ENCODE measurements at regions not wholly inside any gene's neighbourhood (a gene's known extent, or its start where the extent isn't known, plus 50 kb on each side); places are given as distances from the start of the nearest gene placed in this dataset.

GRCh38 chr1:217989510-217989909, 295.6 kb upstream of the RRP15 start:
- Histone ChIP-seq H3K9ac (ENCODE audit: control insufficient read depth, insufficient read depth, low read length) (no peak overlapping the region), H3K27me3 (replicated peaks in 1 of 2; ENCODE audit: control insufficient read depth in 2 of 2, insufficient read depth in 2 of 2, low read length in 1 of 2) (no peaks in the 10 kb centered on the region), H3K4me1 (ENCODE audit: control insufficient read depth, insufficient read depth, low read length) (no peaks in the 10 kb centered on the region), H3K27ac (ENCODE audit: control insufficient read depth, insufficient read depth) (no peak overlapping the region), H3K79me2 (ENCODE audit: control insufficient read depth, insufficient read depth, low read length) (no peaks in the 10 kb centered on the region), H4K20me1 (ENCODE audit: control insufficient read depth, insufficient read depth) (no peaks in the 10 kb centered on the region), H3K9me3 (replicated peaks; ENCODE audit: control insufficient read depth, insufficient read depth, low read length) (no peaks in the 10 kb centered on the region), H3K36me3 (ENCODE audit: control insufficient read depth in 2 of 2, insufficient read depth in 2 of 2, low read length in 1 of 2) (no peaks in the 10 kb centered on the region), H2AFZ (ENCODE audit: control insufficient read depth, low read depth, low read length) (no peak overlapping the region), H3K4me2 (ENCODE audit: control insufficient read depth, insufficient read depth) (no peak overlapping the region), H3K4me3 (no peak overlapping the region)
- ChIA-PET RAD21 (ENCODE audit: unreplicated experiment) (no interaction called here), POLR2A (no interaction called here), CTCF (no interaction called here), SMC1A (ENCODE audit: uncharacterized antibody, unreplicated experiment) (no interaction called here)
- TF ChIP-seq PRDM15 (CRISPR knock-in tag; IDR thresholded peaks at IDR 0.05), result no peak
- TF ChIP-seq EZH2 (IDR thresholded peaks at IDR 0.05; ENCODE audit: borderline replicate concordance, control insufficient read depth, low read depth, low read length), result no peak
- TF ChIP-seq CHD1 (IDR thresholded peaks at IDR 0.05; ENCODE audit: low read depth, low read length), result no peak
- no peak for TF ChIP-seq PAX8 (IDR thresholded peaks at IDR 0.05)
- TF ChIP-seq EED (IDR thresholded peaks at IDR 0.05; ENCODE audit: low read depth), result no peak
- TF ChIP-seq, protein P1, sequence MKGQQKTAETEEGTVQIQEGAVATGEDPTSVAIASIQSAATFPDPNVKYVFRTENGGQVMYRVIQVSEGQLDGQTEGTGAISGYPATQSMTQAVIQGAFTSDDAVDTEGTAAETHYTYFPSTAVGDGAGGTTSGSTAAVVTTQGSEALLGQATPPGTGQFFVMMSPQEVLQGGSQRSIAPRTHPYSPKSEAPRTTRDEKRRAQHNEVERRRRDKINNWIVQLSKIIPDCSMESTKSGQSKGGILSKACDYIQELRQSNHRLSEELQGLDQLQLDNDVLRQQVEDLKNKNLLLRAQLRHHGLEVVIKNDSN (IDR thresholded peaks at IDR 0.05; ENCODE audit: borderline replicate concordance, extremely low read length, insufficient read depth, low read depth, low read length), result no peak
- no peak for TF ChIP-seq NFIC (IDR thresholded peaks at IDR 0.05; ENCODE audit: low read depth, low read length)
- TF ChIP-seq ZNF207 (IDR thresholded peaks at IDR 0.05; ENCODE audit: borderline replicate concordance), result no peak
- no peak for TF ChIP-seq NFXL1 (IDR thresholded peaks at IDR 0.05; ENCODE audit: borderline replicate concordance)
- no peak for TF ChIP-seq SREBF2 (IDR thresholded peaks at IDR 0.05; ENCODE audit: low read length)
- no peak for TF ChIP-seq CHD2 (IDR thresholded peaks at IDR 0.05; ENCODE audit: borderline replicate concordance, low read depth, low read length)
- no peak for TF ChIP-seq NR2C1 (IDR thresholded peaks at IDR 0.05)
- no peak for TF ChIP-seq KAT2A (conservative IDR thresholded peaks at IDR 0.05; ENCODE audit: control insufficient read depth, low read depth, low read length)
- in situ Hi-C loops (cut with MboI), result no loop called here
- FAIRE-seq (no peak), DNase-seq (ENCODE audit: low read depth, low spot score) (no peak), ATAC-seq (no peak)
- BruUV-seq (replicated peaks), result no TSS peak
- WGBS (ENCODE audit: insufficient coverage, insufficient replicate concordance, low lambda C conversion rate, missing lambda C conversion rate), result 47% methylated on average over 2 of the region's 2 CpGs
- intact Hi-C loops (cut with micrococcal nuclease; ENCODE audit: unreplicated experiment), result no loop called here
